HUES48 (cell line): ENCODE measurements at regions not wholly inside any gene's neighbourhood (a gene's known extent, or its start where the extent isn't known, plus 50 kb on each side); places are given as distances from the start of the nearest gene placed in this dataset.
A peak's percentile ranks its signal among the peaks of the same experiment; 100 is the strongest.

Experiments
- H3K27ac ChIP-seq: one replicate; pipeline ENCODE4 v1.7.0; 2013; ENCODE audit warnings: low read depth, low read length, inconsistent platforms
- H3K27me3 ChIP-seq: 2 replicates; pipeline ENCODE4 v1.6.1; 2013; ENCODE audit warnings: mild to moderate bottlenecking, low read length; ENCODE audit not compliant: control insufficient read depth, insufficient read depth
- H3K36me3 ChIP-seq: 2 replicates; pipeline ENCODE4 v1.6.1; 2013; ENCODE audit warnings: low read length; ENCODE audit not compliant: control insufficient read depth, insufficient read depth
- H3K4me1 ChIP-seq: 2 replicates; pipeline ENCODE4 v1.6.1; 2013; ENCODE audit warnings: mild to moderate bottlenecking, low read length; ENCODE audit not compliant: control insufficient read depth, insufficient read depth
- H3K4me3 ChIP-seq: 2 replicates; pipeline ENCODE4 v1.5.1; 2013; ENCODE audit warnings: mild to moderate bottlenecking, low read depth, low read length
- H3K9ac ChIP-seq: 2 replicates; pipeline ENCODE4 v1.6.1; 2013; ENCODE audit warnings: mild to moderate bottlenecking, low read depth, low read length, moderate library complexity
- H3K9me3 ChIP-seq: 2 replicates; pipeline ENCODE4 v1.6.1; 2013; ENCODE audit warnings: low read length; ENCODE audit not compliant: control insufficient read depth, insufficient read depth

DNA sequence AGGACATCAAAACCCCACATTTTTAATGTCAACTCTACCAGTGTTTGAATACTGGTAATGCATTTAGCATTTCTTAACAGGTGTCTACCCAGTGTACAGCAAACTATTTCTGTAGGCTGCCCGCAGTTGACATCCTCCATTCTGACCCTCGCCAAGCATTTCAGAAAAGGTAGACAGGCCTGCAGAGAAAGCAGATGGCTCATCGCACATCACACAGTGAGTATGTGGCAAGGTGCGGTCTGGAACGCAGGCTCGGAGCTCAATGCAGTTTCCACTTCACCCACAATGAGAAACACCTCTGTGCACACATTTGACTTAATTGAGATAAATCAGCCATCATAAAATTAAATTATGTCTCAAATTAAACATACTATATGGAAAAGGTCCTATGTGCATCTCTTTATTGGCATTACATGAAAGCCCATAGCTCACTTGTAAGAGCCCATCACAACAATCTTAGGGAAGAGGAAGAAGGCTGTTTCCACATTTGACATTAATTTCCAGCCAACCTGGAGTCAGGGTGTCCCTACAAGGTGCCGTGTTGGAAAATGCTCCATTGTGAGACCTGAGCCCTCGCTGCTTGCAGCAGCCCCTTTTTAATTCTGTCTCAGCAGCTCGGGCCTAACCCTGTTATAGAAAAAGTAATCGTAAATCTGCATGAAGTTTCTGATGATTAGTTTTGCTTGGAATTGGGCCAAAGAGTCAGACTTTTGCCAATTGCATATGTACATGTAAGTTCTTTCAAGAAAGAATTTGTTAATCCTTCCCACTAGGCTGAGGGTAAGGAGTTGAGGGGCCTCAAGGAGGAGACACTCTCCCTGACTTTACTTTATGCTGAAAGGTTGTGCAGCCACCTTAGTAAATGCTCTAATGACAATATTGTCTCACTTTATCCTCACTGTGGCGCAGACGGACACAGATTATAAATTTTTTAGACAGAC lies 378.7 kb upstream of the DYNLRB2 start:
- no peaks in the 10 kb centered on the region for H3K4me1 ChIP-seq
- H3K36me3 ChIP-seq = no peaks in the 10 kb centered on the region
- no peaks in the 10 kb centered on the region for H3K27me3 ChIP-seq
- H3K9me3 ChIP-seq = no peaks in the 10 kb centered on the region
- no peak overlapping the region for H3K9ac ChIP-seq
- H3K27ac ChIP-seq = no peak overlapping the region
- H3K4me3 ChIP-seq = no peak overlapping the region

DNA sequence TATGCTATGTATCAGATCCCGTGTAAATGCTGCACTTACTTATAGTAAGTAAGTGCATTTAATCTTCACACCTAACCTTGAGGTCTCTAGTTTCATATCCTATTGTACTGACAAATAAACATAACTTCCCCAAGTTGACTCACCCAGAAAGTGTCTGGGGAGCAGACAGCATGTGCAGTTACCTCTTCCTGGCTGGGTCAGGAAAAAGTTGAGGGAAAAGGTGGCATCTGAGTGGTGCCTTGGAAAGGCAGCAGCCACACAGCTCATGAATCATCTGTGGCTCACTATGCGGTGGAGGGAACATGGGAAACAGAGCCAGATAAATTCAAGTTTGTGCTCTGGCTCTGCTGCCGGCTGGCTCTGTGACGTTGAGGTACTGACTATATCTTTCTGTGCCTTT lies 382.0 kb upstream of the DYNLRB2 start:
- H3K4me1 ChIP-seq = no peaks in the 10 kb centered on the region

DNA sequence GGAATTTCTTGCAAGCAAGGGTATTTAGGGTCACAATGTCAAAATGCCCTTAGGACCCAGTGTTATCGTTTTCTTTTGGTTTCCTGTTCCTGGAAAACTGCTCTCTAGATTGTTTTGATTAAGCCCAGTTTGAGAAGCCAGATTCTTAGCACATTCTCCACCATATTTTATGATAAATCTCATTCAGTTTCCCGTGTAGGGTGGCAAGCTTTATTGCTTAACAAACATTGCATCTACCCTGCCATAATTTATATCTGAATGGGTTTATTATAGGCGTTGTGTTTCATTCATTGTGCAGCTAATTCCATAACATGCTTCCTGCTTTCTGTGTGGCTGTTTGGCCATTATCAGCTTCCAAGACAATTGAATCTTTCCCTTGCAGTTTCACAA lies 389.1 kb upstream of the DYNLRB2 start:
- no peaks in the 10 kb centered on the region for H3K36me3 ChIP-seq
- no peak overlapping the region for H3K4me3 ChIP-seq
- H3K4me1 ChIP-seq = no peaks in the 10 kb centered on the region
- no peak overlapping the region for H3K27ac ChIP-seq
- H3K9ac ChIP-seq = no peak overlapping the region
- no peaks in the 10 kb centered on the region for H3K9me3 ChIP-seq
- H3K27me3 ChIP-seq = no peaks in the 10 kb centered on the region

More for the DNA sequence above, 382.0 kb upstream of the DYNLRB2 start:
- no peak overlapping the region for H3K27ac ChIP-seq
- no peaks in the 10 kb centered on the region for H3K9me3 ChIP-seq
- no peaks in the 10 kb centered on the region for H3K27me3 ChIP-seq
- H3K9ac ChIP-seq = no peak overlapping the region
- no peak overlapping the region for H3K4me3 ChIP-seq
- H3K36me3 ChIP-seq = no peaks in the 10 kb centered on the region

DNA sequence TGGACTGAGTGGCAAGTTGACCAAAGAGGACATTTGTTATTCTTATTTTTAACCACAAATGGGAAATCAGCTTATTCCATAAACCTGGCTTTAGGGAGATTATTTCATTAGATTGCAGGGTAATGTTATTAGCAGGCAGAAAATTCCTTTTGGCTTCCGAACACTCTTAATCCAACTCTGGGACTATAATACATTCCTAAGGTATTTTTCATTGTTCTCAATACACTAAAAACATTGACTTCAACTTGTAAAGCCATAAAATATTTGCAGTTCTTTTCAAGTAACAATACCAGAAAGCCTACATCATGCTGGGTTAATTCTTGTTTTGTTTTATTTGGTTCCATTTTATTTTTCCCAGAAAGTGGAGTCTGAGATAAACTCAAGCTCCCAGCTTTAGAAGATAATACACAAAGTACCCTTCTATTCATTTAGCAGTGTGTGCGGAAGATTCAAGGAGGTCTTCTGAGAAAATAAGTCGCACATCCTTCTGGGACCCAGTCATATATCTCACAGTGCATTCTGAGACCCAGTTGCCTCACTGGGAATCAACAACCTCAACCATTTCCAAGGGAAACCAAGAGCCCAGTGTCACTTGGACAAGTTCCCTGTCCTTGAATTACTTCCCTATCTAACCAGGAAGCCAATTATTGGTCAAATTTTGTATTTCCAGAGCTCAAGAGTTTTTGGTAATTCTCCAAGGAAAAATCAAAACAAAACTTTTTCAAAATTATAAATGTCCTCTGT lies 389.6 kb upstream of the DYNLRB2 start:
- H3K4me3 ChIP-seq = no peak overlapping the region
- H3K36me3 ChIP-seq = no peaks in the 10 kb centered on the region
- no peaks in the 10 kb centered on the region for H3K27me3 ChIP-seq
- H3K4me1 ChIP-seq = no peaks in the 10 kb centered on the region
- no peaks in the 10 kb centered on the region for H3K9me3 ChIP-seq
- no peak overlapping the region for H3K9ac ChIP-seq
- no peak overlapping the region for H3K27ac ChIP-seq

DNA sequence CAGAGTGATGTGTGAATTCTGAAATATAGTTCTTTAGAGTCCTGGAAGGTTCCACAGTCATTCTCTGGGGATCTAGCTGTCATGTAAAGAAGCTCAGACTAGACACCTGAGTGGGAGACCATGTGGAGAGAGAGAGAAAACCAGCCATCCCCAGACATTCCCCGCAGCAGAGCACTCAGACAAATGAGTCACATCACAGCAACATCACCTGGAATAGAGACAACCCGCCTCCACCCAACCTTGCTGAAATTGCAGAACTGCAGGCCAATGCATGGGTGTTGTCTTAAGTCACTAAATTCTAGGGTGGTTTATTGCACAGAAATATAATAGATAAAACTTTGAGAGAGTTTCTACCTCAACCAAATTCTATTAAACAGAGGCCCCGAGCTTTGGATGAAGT lies 392.0 kb upstream of the DYNLRB2 start:
- H3K4me1 ChIP-seq = no peaks in the 10 kb centered on the region
- no peaks in the 10 kb centered on the region for H3K36me3 ChIP-seq
- H3K9me3 ChIP-seq = 0 out of 2 replicates have a peak, but pooled peaks cover 3% of the 10 kb centered on the region
- H3K27ac ChIP-seq = no peak overlapping the region
- H3K27me3 ChIP-seq = no peaks in the 10 kb centered on the region
- H3K9ac ChIP-seq = no peak overlapping the region
- no peak overlapping the region for H3K4me3 ChIP-seq

DNA sequence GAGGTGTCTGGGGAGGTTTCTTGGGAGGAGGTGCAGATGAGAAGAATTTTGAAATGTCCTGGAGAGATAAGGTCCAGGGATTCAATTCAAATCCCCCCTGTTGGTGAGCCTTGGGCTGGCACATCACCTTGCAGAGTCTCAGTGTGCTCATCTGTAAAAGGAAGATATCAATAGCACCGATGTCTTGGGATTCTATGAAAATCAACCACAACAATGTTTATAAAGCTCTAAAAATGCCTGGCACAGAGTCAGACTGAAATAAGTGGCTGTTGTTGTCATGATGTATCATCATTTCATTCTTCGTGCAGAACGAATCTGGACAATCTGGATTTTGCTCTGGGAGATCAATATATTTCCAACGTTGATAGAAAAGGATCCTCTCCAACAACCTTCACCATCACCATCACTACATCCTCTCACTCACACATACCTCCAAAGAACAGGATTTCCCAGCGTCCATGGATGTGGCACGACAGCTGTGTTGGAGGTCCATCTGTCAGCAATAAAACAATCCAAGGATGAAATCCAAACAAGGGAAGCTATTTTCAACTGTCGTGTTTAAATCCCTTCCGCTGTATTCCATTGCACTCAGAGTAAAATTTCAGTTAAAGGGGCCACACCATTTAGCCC lies 393.7 kb upstream of the DYNLRB2 start:
- Histone ChIP-seq H3K36me3 (no peaks in the 10 kb centered on the region), H3K27me3 (no peaks in the 10 kb centered on the region), H3K4me1 (no peaks in the 10 kb centered on the region), H3K9me3 (peaks cover 15% of the 10 kb centered on the region), H3K9ac (no peak overlapping the region), H3K4me3 (no peak overlapping the region), H3K27ac (no peak overlapping the region)

DNA sequence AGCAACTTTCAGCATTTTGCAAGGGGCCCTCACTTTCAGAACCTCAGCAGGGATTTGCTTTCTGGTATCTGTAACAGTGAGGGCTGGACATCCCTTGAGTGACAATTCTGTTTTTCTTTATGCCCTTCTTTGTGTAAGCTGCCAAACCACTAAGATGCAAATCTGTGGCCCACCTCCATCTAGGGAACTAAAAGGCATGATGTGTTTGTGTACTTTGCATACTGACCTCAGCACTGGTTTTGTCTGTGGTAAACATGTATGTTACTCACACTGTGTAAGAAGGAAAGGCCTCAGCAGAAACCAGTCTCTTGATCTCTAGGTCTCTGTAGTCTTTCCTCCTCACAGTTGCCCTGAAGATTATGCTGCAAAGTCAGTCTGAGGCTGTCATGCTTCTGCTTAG lies 396.6 kb upstream of the DYNLRB2 start:
- no peak overlapping the region for H3K4me3 ChIP-seq
- H3K9me3 ChIP-seq = peaks cover 19% of the 10 kb centered on the region
- H3K9ac ChIP-seq = no peak overlapping the region
- H3K4me1 ChIP-seq = no peaks in the 10 kb centered on the region
- H3K36me3 ChIP-seq = no peaks in the 10 kb centered on the region
- H3K27me3 ChIP-seq = no peaks in the 10 kb centered on the region
- no peak overlapping the region for H3K27ac ChIP-seq

DNA sequence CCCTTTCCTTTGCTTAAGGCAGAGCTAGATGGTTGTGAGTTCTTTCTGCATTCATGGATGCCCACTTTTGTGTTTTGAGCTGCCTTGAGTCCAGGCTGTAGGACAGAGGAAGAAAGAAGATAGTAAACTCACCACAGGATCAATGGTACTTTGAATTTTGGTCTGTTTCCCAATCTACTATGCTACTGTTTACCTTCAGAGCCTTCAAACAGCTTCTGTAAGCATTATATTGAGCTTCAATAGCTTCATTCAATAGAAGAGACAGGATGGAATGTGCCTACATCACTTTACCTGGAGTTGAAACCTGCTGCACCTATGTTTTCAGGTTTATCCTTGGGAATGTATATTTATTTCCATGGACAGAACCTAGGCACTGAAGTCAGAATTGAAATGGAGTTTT lies 397.9 kb upstream of the DYNLRB2 start:
- Histone ChIP-seq H3K4me3 (no peak overlapping the region), H3K36me3 (no peaks in the 10 kb centered on the region), H3K4me1 (no peaks in the 10 kb centered on the region), H3K27me3 (no peaks in the 10 kb centered on the region), H3K9ac (no peak overlapping the region), H3K9me3 (peaks cover 19% of the 10 kb centered on the region), H3K27ac (no peak overlapping the region)

DNA sequence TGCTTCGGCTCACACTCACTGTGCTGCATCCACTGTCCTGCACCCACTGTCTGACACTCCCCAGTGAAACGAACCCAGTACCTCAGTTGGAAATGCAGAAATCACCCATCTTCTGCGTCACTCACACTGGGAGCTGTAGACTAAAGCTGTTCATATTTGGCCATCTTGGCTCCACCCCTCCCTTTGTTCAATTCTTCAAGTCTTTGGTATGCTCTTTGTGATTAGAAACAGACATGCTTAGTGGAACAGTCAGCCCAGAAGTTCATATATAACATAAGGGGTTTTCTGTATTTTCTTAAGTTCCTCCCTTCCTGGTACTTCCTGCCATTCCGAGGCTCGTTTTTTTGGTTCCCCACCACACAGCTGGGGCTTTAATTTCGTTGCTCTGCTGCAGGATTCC lies 398.5 kb upstream of the DYNLRB2 start:
- Histone ChIP-seq H3K27ac (no peak overlapping the region), H3K4me1 (no peaks in the 10 kb centered on the region), H3K4me3 (peak overlapping the region; percentile 24; the same call in 1 of the 2 replicates), H3K36me3 (no peaks in the 10 kb centered on the region), H3K9me3 (peaks cover 19% of the 10 kb centered on the region), H3K9ac (no peak overlapping the region), H3K27me3 (no peaks in the 10 kb centered on the region)

DNA sequence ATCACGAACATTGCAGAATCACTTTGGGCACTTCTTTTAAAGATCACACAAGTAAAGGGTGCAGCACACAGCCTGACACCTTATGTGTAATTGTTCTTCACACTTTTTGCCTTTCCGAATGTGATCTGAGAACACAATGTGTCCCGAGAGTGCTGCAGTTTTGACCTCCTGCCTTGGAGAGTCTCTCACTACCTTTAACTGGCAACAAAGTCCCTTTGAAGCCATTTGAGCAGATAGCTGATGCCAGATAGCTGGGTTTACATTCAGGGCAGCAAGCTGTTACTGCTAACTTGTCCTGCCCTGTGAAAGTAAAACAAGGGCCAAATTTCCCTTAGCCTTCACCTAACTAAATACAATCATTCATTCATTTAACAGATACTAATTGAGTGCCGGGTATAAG lies 411.0 kb upstream of the DYNLRB2 start:
- H3K36me3 ChIP-seq = no peaks in the 10 kb centered on the region
- no peaks in the 10 kb centered on the region for H3K27me3 ChIP-seq
- H3K4me3 ChIP-seq = no peak overlapping the region
- no peak overlapping the region for H3K27ac ChIP-seq
- no peaks in the 10 kb centered on the region for H3K4me1 ChIP-seq
- no peaks in the 10 kb centered on the region for H3K9me3 ChIP-seq
- no peak overlapping the region for H3K9ac ChIP-seq

DNA sequence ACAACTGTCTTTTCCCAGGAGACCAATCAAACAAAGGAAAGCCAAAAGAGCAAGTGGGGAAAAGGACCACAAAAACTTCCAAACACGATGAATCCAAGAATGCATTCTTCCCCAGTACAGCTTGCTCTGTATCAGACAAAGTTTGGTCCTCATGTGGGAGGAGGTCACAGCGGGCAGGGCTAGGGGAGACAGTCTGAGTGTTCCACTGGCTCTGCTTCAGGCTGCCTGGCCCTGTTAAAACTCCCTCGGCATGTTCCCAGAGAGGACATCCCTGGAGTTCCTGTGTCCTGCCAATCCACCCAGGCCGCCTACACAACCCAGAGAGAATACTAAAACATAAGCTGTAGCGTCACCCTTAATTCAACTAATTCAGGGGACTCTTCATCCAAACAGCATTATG lies 415.1 kb upstream of the DYNLRB2 start:
- no peak overlapping the region for H3K27ac ChIP-seq
- H3K4me3 ChIP-seq = no peak overlapping the region
- H3K4me1 ChIP-seq = no peaks in the 10 kb centered on the region
- H3K9me3 ChIP-seq = no peaks in the 10 kb centered on the region
- H3K9ac ChIP-seq = no peak overlapping the region
- no peaks in the 10 kb centered on the region for H3K27me3 ChIP-seq
- H3K36me3 ChIP-seq = no peaks in the 10 kb centered on the region
